Retinal pigment epithelial cell (primary cell): ENCODE measurements at regions not wholly inside any gene's neighbourhood (a gene's known extent, or its start where the extent isn't known, plus 50 kb on each side); places are given as distances from the start of the nearest gene placed in this dataset.
"Not testable (repeated sequence)": the region's sequence is repeated elsewhere in the genome, so short reads cannot be mapped to it uniquely, and the experiment has no call there.

Source experiments
- DNase-seq: peaks from one replicate; pipeline ENCODE4 v3.0.0-alpha.2; 2010; ENCODE audit warnings: low read depth
- H3K4me3 ChIP-seq: 2 replicates; pipeline ENCODE4 v1.5.1; 2011; ENCODE audit warnings: mild to moderate bottlenecking, low read length, control low read depth, moderate library complexity

- DNase-seq, H3K4me3 ChIP-seq: not testable (repeated sequence)
Measured at GRCh38 chr1:121041497-121041896, 142.6 kb downstream of the FAM72B start.

- not testable (repeated sequence) for H3K4me3 ChIP-seq, DNase-seq
Measured at GRCh38 chr1:121042882-121043281, 141.3 kb downstream of the FAM72B start.

GRCh38 chr1:121048293-121048752 is 135.8 kb downstream of the FAM72B start:
- DNase-seq, H3K4me3 ChIP-seq: not testable (repeated sequence)

GRCh38 chr1:121048769-121049443 is 135.2 kb downstream of the FAM72B start:
- not testable (repeated sequence) for H3K4me3 ChIP-seq

GRCh38 chr1:121050097-121050496 is 134.0 kb downstream of the FAM72B start:
- not testable (repeated sequence) for DNase-seq, H3K4me3 ChIP-seq

More at GRCh38 chr1:121048769-121049443, 135.2 kb downstream of the FAM72B start:
- not testable (repeated sequence) for DNase-seq

GRCh38 chr1:121051161-121051790 is 132.9 kb downstream of the FAM72B start:
- H3K4me3 ChIP-seq, DNase-seq: not testable (repeated sequence)

GRCh38 chr1:121052081-121052660 is 132.0 kb downstream of the FAM72B start:
- DNase-seq, H3K4me3 ChIP-seq: not testable (repeated sequence)

- not testable (repeated sequence) for H3K4me3 ChIP-seq, DNase-seq
Measured at GRCh38 chr1:121054928-121055327, 129.2 kb downstream of the FAM72B start.

- DNase-seq, H3K4me3 ChIP-seq: not testable (repeated sequence)
Measured at GRCh38 chr1:121066925-121067324, 117.2 kb downstream of the FAM72B start.

- DNase-seq, H3K4me3 ChIP-seq: not testable (repeated sequence)
Measured at GRCh38 chr1:121068738-121069499, 115.2 kb downstream of the FAM72B start.

- DNase-seq, H3K4me3 ChIP-seq: not testable (repeated sequence)
Measured at GRCh38 chr1:121073852-121074251, 110.3 kb downstream of the FAM72B start.

GRCh38 chr1:121075254-121075805 is 108.8 kb downstream of the FAM72B start:
- not testable (repeated sequence) for H3K4me3 ChIP-seq, DNase-seq

GRCh38 chr1:121076674-121077073 is 107.5 kb downstream of the FAM72B start:
- not testable (repeated sequence) for H3K4me3 ChIP-seq, DNase-seq

GRCh38 chr1:121079655-121080054 is 104.5 kb downstream of the FAM72B start:
- not testable (repeated sequence) for H3K4me3 ChIP-seq, DNase-seq

- not testable (repeated sequence) for DNase-seq, H3K4me3 ChIP-seq
Measured at GRCh38 chr1:121080197-121080903, 103.8 kb downstream of the FAM72B start.

GRCh38 chr1:121080904-121081264 is 103.3 kb downstream of the FAM72B start:
- not testable (repeated sequence) for DNase-seq, H3K4me3 ChIP-seq

- H3K4me3 ChIP-seq, DNase-seq: not testable (repeated sequence)
Measured at GRCh38 chr1:121081625-121082199, 102.4 kb downstream of the FAM72B start.

- DNase-seq, H3K4me3 ChIP-seq: not testable (repeated sequence)
Measured at GRCh38 chr1:121082995-121083394, 101.1 kb downstream of the FAM72B start.

GRCh38 chr1:121086249-121086648 is 97.9 kb downstream of the FAM72B start:
- DNase-seq = not testable (repeated sequence)

More at GRCh38 chr1:121086249-121086648, 97.9 kb downstream of the FAM72B start:
- H3K4me3 ChIP-seq = not testable (repeated sequence)
